HG02840 (cell line): ENCODE measurements at regions not wholly inside any gene's neighbourhood (a gene's known extent, or its start where the extent isn't known, plus 50 kb on each side); places are given as distances from the start of the nearest gene placed in this dataset.

Experiments used
- ATAC-seq: cut with Tn5 transposase; IDR thresholded peaks from one replicate; pipeline ENCODE4 v1.9.1; 2021; ENCODE audit warnings: mild to moderate bottlenecking, moderate library complexity, moderate number of reproducible peaks; ENCODE audit not compliant: unreplicated experiment, low FRiP score

GRCh38 chr18:46262856-46263255, 158.7 kb downstream of the HAUS1 start:
- ATAC-seq, result no peak

- ATAC-seq, result no peak
Measured at GRCh38 chr18:46264255-46264654, 160.1 kb downstream of the HAUS1 start.

GRCh38 chr18:46265196-46266156, 161.3 kb downstream of the HAUS1 start:
- no peak for ATAC-seq

- no peak for ATAC-seq
Measured at GRCh38 chr18:46266473-46266872, 162.3 kb downstream of the HAUS1 start.

GRCh38 chr18:46268671-46269070, 164.5 kb downstream of the HAUS1 start:
- no peak for ATAC-seq

- no peak for ATAC-seq
Measured at GRCh38 chr18:46269275-46269674, 165.1 kb downstream of the HAUS1 start.

GRCh38 chr18:46271488-46271887, 167.3 kb downstream of the HAUS1 start:
- ATAC-seq, result no peak

- ATAC-seq, result no peak
Measured at GRCh38 chr18:46273861-46274260, 169.7 kb downstream of the HAUS1 start.

GRCh38 chr18:46274266-46274665, 170.1 kb downstream of the HAUS1 start:
- ATAC-seq, result no peak

- ATAC-seq, result no peak
Measured at GRCh38 chr18:46275370-46275769, 171.2 kb downstream of the HAUS1 start.

GRCh38 chr18:46276748-46277147, 172.6 kb downstream of the HAUS1 start:
- ATAC-seq, result no peak

- ATAC-seq, result no peak
Measured at GRCh38 chr18:46278481-46279465, 174.6 kb downstream of the HAUS1 start.

- no peak for ATAC-seq
Measured at GRCh38 chr18:46279673-46280072, 175.5 kb downstream of the HAUS1 start.

GRCh38 chr18:46281185-46282176, 177.3 kb downstream of the HAUS1 start:
- no peak for ATAC-seq

- no peak for ATAC-seq
Measured at GRCh38 chr18:46282177-46282570, 178.0 kb downstream of the HAUS1 start.

- ATAC-seq, result no peak
Measured at GRCh38 chr18:46282646-46283045, 178.5 kb downstream of the HAUS1 start.

- no peak for ATAC-seq
Measured at GRCh38 chr18:46283268-46283667, 179.1 kb downstream of the HAUS1 start.

- ATAC-seq, result no peak
Measured at GRCh38 chr18:46283895-46284295, 179.7 kb downstream of the HAUS1 start.

GRCh38 chr18:46289463-46289862, 185.3 kb downstream of the HAUS1 start:
- no peak for ATAC-seq

- ATAC-seq, result no peak
Measured at GRCh38 chr18:46289931-46290330, 185.7 kb downstream of the HAUS1 start.
